PFSK-1 (cell line): ENCODE measurements at regions not wholly inside any gene's neighbourhood (a gene's known extent, or its start where the extent isn't known, plus 50 kb on each side); places are given as distances from the start of the nearest gene placed in this dataset.

ENCODE experiments used
- POLR2AphosphoS5 ChIP-seq: IDR thresholded peaks from 2 replicates; pipeline ENCODE4 v1.6.1; 2012; ENCODE audit warnings: low read depth, mild to moderate bottlenecking, control low read depth, low read length, moderate library complexity
- SIN3A ChIP-seq: IDR thresholded peaks from 2 replicates; pipeline ENCODE4 v1.6.1; 2012; ENCODE audit warnings: mild to moderate bottlenecking, low read length, moderate library complexity, borderline replicate concordance; ENCODE audit not compliant: insufficient read depth
- TAF1 ChIP-seq: IDR thresholded peaks from 2 replicates; pipeline ENCODE4 v1.6.1; 2012; ENCODE audit warnings: low read length, control low read depth, borderline replicate concordance; ENCODE audit not compliant: insufficient read depth
- TF ChIP-seq, protein P1 (sequence below), 2 experiments: IDR thresholded peaks; 2 replicates each; pipeline versions ENCODE4 v1.6.1 to v1.8.0; 2011 to 2012; ENCODE audit warnings: low read depth in 2 of 2, low read length in 2 of 2, control low read depth in 1 of 2, inconsistent platforms in 1 of 2, mild to moderate bottlenecking in 1 of 2, moderate library complexity in 1 of 2; ENCODE audit not compliant: insufficient read depth in 1 of 2

DNA sequence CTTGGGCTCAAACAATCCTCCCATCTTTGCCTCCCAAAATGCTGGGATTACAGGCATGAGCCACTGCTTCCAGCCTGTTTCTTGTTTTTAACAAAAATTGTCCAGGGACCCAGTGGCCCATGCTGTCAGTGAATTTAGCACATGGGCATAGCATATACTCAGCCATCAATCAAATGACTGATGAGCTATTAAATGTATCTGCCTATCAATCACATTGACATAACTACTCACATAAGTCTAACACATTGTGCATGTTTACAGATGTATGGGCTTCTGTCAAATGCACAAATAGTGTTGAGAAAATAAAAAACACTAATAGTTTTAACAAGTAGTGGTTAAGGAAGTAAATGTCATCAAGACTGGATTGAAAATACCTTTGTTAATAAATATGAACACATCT lies 249.4 kb downstream of the COX18 start:
- TF ChIP-seq POLR2AphosphoS5 (no peak), SIN3A (no peak), TAF1 (no peak)
- TF ChIP-seq, protein P1, sequence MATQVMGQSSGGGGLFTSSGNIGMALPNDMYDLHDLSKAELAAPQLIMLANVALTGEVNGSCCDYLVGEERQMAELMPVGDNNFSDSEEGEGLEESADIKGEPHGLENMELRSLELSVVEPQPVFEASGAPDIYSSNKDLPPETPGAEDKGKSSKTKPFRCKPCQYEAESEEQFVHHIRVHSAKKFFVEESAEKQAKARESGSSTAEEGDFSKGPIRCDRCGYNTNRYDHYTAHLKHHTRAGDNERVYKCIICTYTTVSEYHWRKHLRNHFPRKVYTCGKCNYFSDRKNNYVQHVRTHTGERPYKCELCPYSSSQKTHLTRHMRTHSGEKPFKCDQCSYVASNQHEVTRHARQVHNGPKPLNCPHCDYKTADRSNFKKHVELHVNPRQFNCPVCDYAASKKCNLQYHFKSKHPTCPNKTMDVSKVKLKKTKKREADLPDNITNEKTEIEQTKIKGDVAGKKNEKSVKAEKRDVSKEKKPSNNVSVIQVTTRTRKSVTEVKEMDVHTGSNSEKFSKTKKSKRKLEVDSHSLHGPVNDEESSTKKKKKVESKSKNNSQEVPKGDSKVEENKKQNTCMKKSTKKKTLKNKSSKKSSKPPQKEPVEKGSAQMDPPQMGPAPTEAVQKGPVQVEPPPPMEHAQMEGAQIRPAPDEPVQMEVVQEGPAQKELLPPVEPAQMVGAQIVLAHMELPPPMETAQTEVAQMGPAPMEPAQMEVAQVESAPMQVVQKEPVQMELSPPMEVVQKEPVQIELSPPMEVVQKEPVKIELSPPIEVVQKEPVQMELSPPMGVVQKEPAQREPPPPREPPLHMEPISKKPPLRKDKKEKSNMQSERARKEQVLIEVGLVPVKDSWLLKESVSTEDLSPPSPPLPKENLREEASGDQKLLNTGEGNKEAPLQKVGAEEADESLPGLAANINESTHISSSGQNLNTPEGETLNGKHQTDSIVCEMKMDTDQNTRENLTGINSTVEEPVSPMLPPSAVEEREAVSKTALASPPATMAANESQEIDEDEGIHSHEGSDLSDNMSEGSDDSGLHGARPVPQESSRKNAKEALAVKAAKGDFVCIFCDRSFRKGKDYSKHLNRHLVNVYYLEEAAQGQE (IDR thresholded peaks at IDR 0.05; ENCODE audit: insufficient read depth in 1 of 2, low read depth in 2 of 2, low read length in 2 of 2), result no peak
